ENCODE measurements at regions not wholly inside any gene's neighbourhood (a gene's known extent, or its start where the extent isn't known, plus 50 kb on each side); places are given as distances from the start of the nearest gene placed in this dataset.

- H3K27ac ChIP-seq: no peak overlapping the region
- H3K9me3 ChIP-seq: no peaks in the 10 kb centered on the region
- no peak for TF ChIP-seq CTCF (IDR thresholded peaks at IDR 0.05)
- intact Hi-C loops (cut with DNase I): no loop called here
- H3K27me3 ChIP-seq: no peaks in the 10 kb centered on the region
- no peaks in the 10 kb centered on the region for H3K36me3 ChIP-seq
- no peak overlapping the region for H3K4me3 ChIP-seq
- no peak for DNase-seq (ENCODE audit: low spot score in 2 of 2)
- H3K4me1 ChIP-seq: no peaks in the 10 kb centered on the region
These were observed 487.8 kb upstream of the PODXL start for GRCh38 chr7:132044247-132044646.

GRCh38 chr7:132041108-132041507 lies 484.7 kb upstream of the PODXL start:
- Histone ChIP-seq H3K4me1 (no peaks in the 10 kb centered on the region), H3K4me3 (no peak overlapping the region), H3K27me3 (no peaks in the 10 kb centered on the region), H3K27ac (no peak overlapping the region), H3K36me3 (no peaks in the 10 kb centered on the region), H3K9me3 (no peaks in the 10 kb centered on the region)
- no peak for DNase-seq (ENCODE audit: low spot score in 2 of 2)
- no peak for TF ChIP-seq CTCF (IDR thresholded peaks at IDR 0.05)
- intact Hi-C loops (cut with DNase I): no loop called here

GRCh38 chr7:132035517-132036362 lies 479.3 kb upstream of the PODXL start:
- peaks cover 0 to 2% of the 10 kb centered on the region in 2 donors for H3K4me1 ChIP-seq
- TF ChIP-seq CTCF (IDR thresholded peaks at IDR 0.05): no peak
- no peaks in the 10 kb centered on the region for H3K27me3 ChIP-seq
- no peaks in the 10 kb centered on the region for H3K36me3 ChIP-seq
- intact Hi-C loops (cut with DNase I): loop anchor here (5.0 kb wide), 1 partner anchor 88 kb away; no protein-coding TSS in a partner anchor
- no peaks in the 10 kb centered on the region for H3K9me3 ChIP-seq
- peak in 1 of 2 donors; percentile 72 for DNase-seq (ENCODE audit: low spot score in 2 of 2)
- H3K27ac ChIP-seq: peak overlapping the region in 1 of 2 donors; percentile 55
- no peak overlapping the region for H3K4me3 ChIP-seq

DNA sequence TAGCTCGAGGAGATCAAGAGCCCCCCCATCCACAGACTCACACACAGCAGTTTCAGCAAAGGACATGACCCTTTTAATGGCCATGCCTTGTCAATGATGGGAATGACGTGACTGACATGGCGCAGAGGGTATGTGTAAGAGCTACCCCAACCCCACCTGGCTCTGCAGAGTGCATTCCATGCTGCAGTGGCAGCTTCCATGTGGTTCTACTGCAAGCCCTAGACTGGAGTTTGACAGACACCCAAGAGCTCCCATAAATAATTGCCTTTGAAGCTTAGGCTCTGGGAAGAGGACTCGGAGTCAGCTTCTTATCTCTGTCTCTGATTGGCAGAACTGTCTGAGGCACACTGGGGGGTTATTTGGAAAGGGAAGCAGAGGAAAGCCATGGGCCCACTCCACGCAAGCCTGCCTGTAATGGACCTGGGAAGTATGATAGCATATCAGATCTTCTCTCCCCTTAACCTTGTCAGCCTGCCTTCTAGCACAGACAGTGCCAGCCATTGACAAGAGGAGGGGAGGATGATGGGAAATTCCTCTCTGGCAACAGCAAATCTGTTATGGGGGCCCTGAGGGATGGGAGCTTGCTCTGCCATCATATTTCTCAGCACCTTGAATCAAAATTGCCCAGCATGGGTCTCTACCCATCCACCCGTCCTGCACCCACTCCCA lies 478.5 kb upstream of the PODXL start:
- Histone ChIP-seq H3K9me3 (no peaks in the 10 kb centered on the region), H3K27me3 (no peaks in the 10 kb centered on the region), H3K4me3 (no peak overlapping the region), H3K27ac (no peak overlapping the region), H3K36me3 (no peaks in the 10 kb centered on the region), H3K4me1 (peaks cover 2 to 10% of the 10 kb centered on the region in 2 donors)
- no peak for TF ChIP-seq CTCF (IDR thresholded peaks at IDR 0.05)
- DNase-seq (ENCODE audit: low spot score in 2 of 2): no peak
- intact Hi-C loops (cut with DNase I): loop anchor here (5.0 kb wide), 1 partner anchor 88 kb away; no protein-coding TSS in a partner anchor

DNA sequence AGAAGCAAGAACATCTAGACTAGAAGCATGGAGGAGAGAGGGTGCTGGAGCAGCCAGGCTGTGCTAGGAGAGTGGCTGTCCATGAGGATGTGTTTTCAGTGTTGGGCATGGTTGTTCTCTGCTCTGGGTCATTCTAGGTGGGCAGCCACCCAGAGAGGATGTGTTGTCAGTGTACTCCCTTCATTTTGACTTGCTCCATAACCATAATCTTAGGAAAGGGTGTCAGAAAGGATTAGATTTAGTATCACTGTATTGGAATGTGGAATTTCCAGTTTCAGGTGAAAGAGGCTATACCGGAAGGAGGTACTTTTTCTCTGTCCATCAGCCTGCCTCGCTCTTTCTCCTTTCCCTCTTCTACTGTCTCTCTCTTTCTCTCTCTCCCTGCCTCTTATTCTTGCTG lies 474.5 kb upstream of the PODXL start:
- no peak overlapping the region for H3K4me3 ChIP-seq
- no peaks in the 10 kb centered on the region for H3K27me3 ChIP-seq
- peak overlapping the region; percentile 27 to 33 for H3K27ac ChIP-seq
- no peak for TF ChIP-seq CTCF (IDR thresholded peaks at IDR 0.05)
- no peaks in the 10 kb centered on the region for H3K36me3 ChIP-seq
- no peaks in the 10 kb centered on the region for H3K9me3 ChIP-seq
- no peak for DNase-seq (ENCODE audit: low spot score in 2 of 2)
- peaks cover 2 to 10% of the 10 kb centered on the region in 2 donors for H3K4me1 ChIP-seq
- intact Hi-C loops (cut with DNase I): no loop called here
